ENCODE measurements at regions not wholly inside any gene's neighbourhood (a gene's known extent, or its start where the extent isn't known, plus 50 kb on each side); places are given as distances from the start of the nearest gene placed in this dataset.
"Not testable (repeated sequence)": the region's sequence is repeated elsewhere in the genome, so short reads cannot be mapped to it uniquely, and the experiment has no call there.

GRCh38 chr4:124459196-124459940 is 253.2 kb downstream of the ANKRD50 start:
- TF ChIP-seq CTCF (IDR thresholded peaks at IDR 0.05; ENCODE audit: borderline replicate concordance): no peak
- H3K9me3 ChIP-seq (replicated peaks): peaks cover 34% of the 10 kb centered on the region
- H3K4me1 ChIP-seq: peaks cover 5% of the 10 kb centered on the region
- no peaks in the 10 kb centered on the region for H3K27me3 ChIP-seq (ENCODE audit: low read depth)
- H3K4me3 ChIP-seq: peak overlapping the region; percentile 22
- peak overlapping the region; percentile 17 for H3K27ac ChIP-seq (replicated peaks)
- intact Hi-C loops (cut with micrococcal nuclease): no loop called here
- H3K36me3 ChIP-seq: no peaks in the 10 kb centered on the region
- DNase-seq: no peak

GRCh38 chr4:124459941-124460310 is 252.6 kb downstream of the ANKRD50 start:
- no peak for TF ChIP-seq CTCF (IDR thresholded peaks at IDR 0.05; ENCODE audit: borderline replicate concordance)
- peak overlapping the region; percentile 22 for H3K4me3 ChIP-seq
- peaks cover 34% of the 10 kb centered on the region for H3K9me3 ChIP-seq (replicated peaks)
- peaks cover 5% of the 10 kb centered on the region for H3K4me1 ChIP-seq
- no peak for DNase-seq
- H3K27me3 ChIP-seq (ENCODE audit: low read depth): no peaks in the 10 kb centered on the region
- no peaks in the 10 kb centered on the region for H3K36me3 ChIP-seq
- H3K27ac ChIP-seq (replicated peaks): peak overlapping the region; percentile 17
- intact Hi-C loops (cut with micrococcal nuclease): no loop called here

GRCh38 chr4:124461592-124461991 is 250.9 kb downstream of the ANKRD50 start:
- H3K36me3 ChIP-seq; intact Hi-C loops (cut with micrococcal nuclease): not testable (repeated sequence)

GRCh38 chr4:124462954-124463828 is 249.3 kb downstream of the ANKRD50 start:
- H3K9me3 ChIP-seq (replicated peaks): peaks cover 34% of the 10 kb centered on the region
- H3K4me3 ChIP-seq: no peak overlapping the region
- H3K36me3 ChIP-seq: no peaks in the 10 kb centered on the region
- no peaks in the 10 kb centered on the region for H3K27me3 ChIP-seq (ENCODE audit: low read depth)
- intact Hi-C loops (cut with micrococcal nuclease): no loop called here
- no peak for TF ChIP-seq CTCF (IDR thresholded peaks at IDR 0.05; ENCODE audit: borderline replicate concordance)
- no peak overlapping the region for H3K27ac ChIP-seq (replicated peaks)
- H3K4me1 ChIP-seq: peaks cover 5% of the 10 kb centered on the region
- DNase-seq: no peak

More at GRCh38 chr4:124461592-124461991, 250.9 kb downstream of the ANKRD50 start:
- H3K4me1 ChIP-seq; H3K27me3 ChIP-seq (ENCODE audit: low read depth); H3K27ac ChIP-seq (replicated peaks); DNase-seq; H3K4me3 ChIP-seq: not testable (repeated sequence)
- H3K9me3 ChIP-seq (replicated peaks): peaks cover 34% of the 10 kb centered on the region

- intact Hi-C loops (cut with micrococcal nuclease): no loop called here
- no peaks in the 10 kb centered on the region for H3K4me1 ChIP-seq
- no peak overlapping the region for H3K4me3 ChIP-seq
- H3K27ac ChIP-seq (replicated peaks): no peak overlapping the region
- H3K9me3 ChIP-seq (replicated peaks): peaks cover 34% of the 10 kb centered on the region
- no peaks in the 10 kb centered on the region for H3K36me3 ChIP-seq
- no peak for DNase-seq
- TF ChIP-seq CTCF (IDR thresholded peaks at IDR 0.05; ENCODE audit: borderline replicate concordance): no peak
- no peaks in the 10 kb centered on the region for H3K27me3 ChIP-seq (ENCODE audit: low read depth)
These were observed 247.7 kb downstream of the ANKRD50 start for GRCh38 chr4:124464836-124465235.

- no peak overlapping the region for H3K27ac ChIP-seq (replicated peaks)
- DNase-seq: no peak
- H3K27me3 ChIP-seq (ENCODE audit: low read depth): no peaks in the 10 kb centered on the region
- H3K4me3 ChIP-seq: no peak overlapping the region
- no peaks in the 10 kb centered on the region for H3K4me1 ChIP-seq
- no peaks in the 10 kb centered on the region for H3K36me3 ChIP-seq
- H3K9me3 ChIP-seq (replicated peaks): peaks cover 20% of the 10 kb centered on the region
- no peak for TF ChIP-seq CTCF (IDR thresholded peaks at IDR 0.05; ENCODE audit: borderline replicate concordance)
- intact Hi-C loops (cut with micrococcal nuclease): no loop called here
These were observed 244.2 kb downstream of the ANKRD50 start for GRCh38 chr4:124468360-124468759.

Measured in left ventricle myocardium inferior (tissue), 1 donor.